DOHH2 (cell line): ENCODE measurements at regions not wholly inside any gene's neighbourhood (a gene's known extent, or its start where the extent isn't known, plus 50 kb on each side); places are given as distances from the start of the nearest gene placed in this dataset.

ENCODE experiments used
- H3F3A ChIP-seq: fragments of 200-600 bp; sonication (generic), shearing (Covaris generic); 2 replicates; pipeline ENCODE4 v1.6.0; 2016; ENCODE audit warnings: antibody characterized with exemption, mild to moderate bottlenecking; ENCODE audit not compliant: control insufficient read depth, insufficient read depth
- H3K27ac ChIP-seq: fragments of 200-600 bp; sonication (generic); 2 replicates; pipeline ENCODE4 v1.5.1; 2014; ENCODE audit warnings: low read depth, mild to moderate bottlenecking, low read length, moderate library complexity
- H3K27me3 ChIP-seq: fragments of 200-600 bp; sonication (generic); 2 replicates; pipeline ENCODE4 v1.6.1; 2014; ENCODE audit warnings: mild to moderate bottlenecking, low read length, mixed read lengths; ENCODE audit not compliant: control insufficient read depth
- H3K36me3 ChIP-seq: fragments of 200-600 bp; sonication (generic); 2 replicates; pipeline ENCODE4 v1.6.1; 2014; ENCODE audit warnings: mild to moderate bottlenecking, low read length, moderate library complexity, mixed read lengths; ENCODE audit not compliant: control insufficient read depth
- H3K4me1 ChIP-seq: fragments of 200-600 bp; sonication (generic); 2 replicates; pipeline ENCODE4 v1.6.1; 2014; ENCODE audit warnings: mild to moderate bottlenecking, low read length, mixed read lengths; ENCODE audit not compliant: control insufficient read depth
- H3K4me2 ChIP-seq: fragments of 200-600 bp; sonication (generic); 2 replicates; pipeline ENCODE4 v1.6.0; 2014; ENCODE audit warnings: mild to moderate bottlenecking, low read length, moderate library complexity
- H3K4me3 ChIP-seq: fragments of 200-600 bp; sonication (generic); 2 replicates; pipeline ENCODE4 v1.5.1; 2014; ENCODE audit warnings: mild to moderate bottlenecking, low read length, mixed read lengths
- H3K79me2 ChIP-seq: fragments of 200-600 bp; sonication (generic); 2 replicates; pipeline ENCODE4 v1.6.1; 2014; ENCODE audit warnings: mild to moderate bottlenecking, low read length, mixed read lengths; ENCODE audit not compliant: control insufficient read depth
- H3K9me2 ChIP-seq: fragments of 200-600 bp; sonication (generic); replicated peaks from 2 replicates; pipeline ENCODE4 v1.6.1; 2014; ENCODE audit warnings: mild to moderate bottlenecking, low read length, mixed read lengths; ENCODE audit not compliant: control insufficient read depth
- H3K9me3 ChIP-seq: fragments of 200-600 bp; sonication (generic); 2 replicates; pipeline ENCODE4 v1.6.1; 2014; ENCODE audit warnings: antibody characterized with exemption, low read length, mixed read lengths; ENCODE audit not compliant: control insufficient read depth, insufficient read depth
- H4K20me1 ChIP-seq: fragments of 200-600 bp; sonication (generic); 2 replicates; pipeline ENCODE4 v1.6.0; 2014; ENCODE audit warnings: low read depth, mild to moderate bottlenecking, antibody characterized with exemption, low read length, moderate library complexity; ENCODE audit not compliant: control insufficient read depth, insufficient read depth
- EZH2phosphoT487 ChIP-seq: fragments of 200-600 bp; sonication (generic); IDR thresholded peaks from 2 replicates; pipeline ENCODE4 v1.6.1; 2017; ENCODE audit warnings: borderline replicate concordance, mild to moderate bottlenecking, antibody characterized with exemption, low read length, moderate library complexity, mixed read lengths
- TF ChIP-seq, protein P1 (sequence below): fragments of 200-600 bp; sonication (generic); IDR thresholded peaks from one replicate; pipeline ENCODE4 v1.5.1; 2014; ENCODE audit warnings: antibody characterized with exemption, mild to moderate bottlenecking, low read depth, low read length; ENCODE audit not compliant: poor library complexity, severe bottlenecking

DNA sequence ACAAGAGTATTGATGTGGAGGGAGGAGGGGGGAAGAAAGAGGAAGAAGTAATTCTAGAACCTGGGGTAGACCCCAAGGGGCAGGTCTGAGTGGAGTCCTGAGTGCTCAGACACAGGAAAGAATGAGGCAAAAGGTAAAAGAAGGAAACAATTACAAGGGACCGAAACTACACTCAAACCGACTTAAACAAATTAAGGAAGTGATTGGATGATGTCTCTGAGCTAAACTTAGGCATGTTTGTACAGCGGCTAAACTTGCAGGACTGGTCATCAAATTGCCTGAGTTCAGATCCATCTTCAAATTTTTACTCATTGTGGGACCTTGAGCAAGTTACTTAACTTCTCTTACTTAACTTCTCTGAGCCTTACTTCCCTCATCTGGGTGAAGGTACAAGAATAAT lies 86.3 kb upstream of the LRRC55 start:
- no peaks in the 10 kb centered on the region for H3K4me1 ChIP-seq
- no peaks in the 10 kb centered on the region for H3K79me2 ChIP-seq
- no peak for TF ChIP-seq EZH2phosphoT487
- H3K4me2 ChIP-seq: no peak overlapping the region
- no peak overlapping the region for H3K4me3 ChIP-seq
- no peak overlapping the region for H3K27ac ChIP-seq
- no peaks in the 10 kb centered on the region for H3K9me2 ChIP-seq
- H3K9me3 ChIP-seq: no peaks in the 10 kb centered on the region
- H3F3A ChIP-seq: no peaks in the 10 kb centered on the region
- H3K36me3 ChIP-seq: no peaks in the 10 kb centered on the region
- H3K27me3 ChIP-seq: no peaks in the 10 kb centered on the region
- no peaks in the 10 kb centered on the region for H4K20me1 ChIP-seq

DNA sequence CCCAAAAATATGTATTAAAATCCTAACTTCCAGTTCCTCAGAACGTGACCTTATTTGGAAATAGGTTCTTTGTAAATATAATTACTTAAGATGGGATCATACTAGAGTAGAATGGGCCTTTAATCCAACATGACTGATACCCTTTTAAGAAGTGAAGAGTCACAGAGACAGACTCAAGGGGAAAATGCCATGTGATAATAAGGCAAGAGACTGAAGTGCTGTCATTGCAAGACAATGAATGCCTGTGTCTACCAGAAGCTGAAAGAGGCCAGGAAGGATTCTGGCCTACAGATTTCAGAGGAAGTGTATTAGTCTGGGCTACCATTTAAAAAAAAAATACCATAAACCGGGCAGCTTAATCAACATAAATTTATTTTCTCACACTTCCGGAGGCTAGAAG lies 85.9 kb upstream of the LRRC55 start:
- no peaks in the 10 kb centered on the region for H3K4me1 ChIP-seq
- H3K9me3 ChIP-seq: no peaks in the 10 kb centered on the region
- no peaks in the 10 kb centered on the region for H3K79me2 ChIP-seq
- no peaks in the 10 kb centered on the region for H3K9me2 ChIP-seq
- no peak overlapping the region for H3K4me3 ChIP-seq
- H3F3A ChIP-seq: no peaks in the 10 kb centered on the region
- TF ChIP-seq, protein P1, sequence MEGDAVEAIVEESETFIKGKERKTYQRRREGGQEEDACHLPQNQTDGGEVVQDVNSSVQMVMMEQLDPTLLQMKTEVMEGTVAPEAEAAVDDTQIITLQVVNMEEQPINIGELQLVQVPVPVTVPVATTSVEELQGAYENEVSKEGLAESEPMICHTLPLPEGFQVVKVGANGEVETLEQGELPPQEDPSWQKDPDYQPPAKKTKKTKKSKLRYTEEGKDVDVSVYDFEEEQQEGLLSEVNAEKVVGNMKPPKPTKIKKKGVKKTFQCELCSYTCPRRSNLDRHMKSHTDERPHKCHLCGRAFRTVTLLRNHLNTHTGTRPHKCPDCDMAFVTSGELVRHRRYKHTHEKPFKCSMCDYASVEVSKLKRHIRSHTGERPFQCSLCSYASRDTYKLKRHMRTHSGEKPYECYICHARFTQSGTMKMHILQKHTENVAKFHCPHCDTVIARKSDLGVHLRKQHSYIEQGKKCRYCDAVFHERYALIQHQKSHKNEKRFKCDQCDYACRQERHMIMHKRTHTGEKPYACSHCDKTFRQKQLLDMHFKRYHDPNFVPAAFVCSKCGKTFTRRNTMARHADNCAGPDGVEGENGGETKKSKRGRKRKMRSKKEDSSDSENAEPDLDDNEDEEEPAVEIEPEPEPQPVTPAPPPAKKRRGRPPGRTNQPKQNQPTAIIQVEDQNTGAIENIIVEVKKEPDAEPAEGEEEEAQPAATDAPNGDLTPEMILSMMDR: no peak
- no peak for TF ChIP-seq EZH2phosphoT487
- no peak overlapping the region for H3K4me2 ChIP-seq
- no peaks in the 10 kb centered on the region for H4K20me1 ChIP-seq
- H3K27ac ChIP-seq: no peak overlapping the region
- no peaks in the 10 kb centered on the region for H3K27me3 ChIP-seq
- no peaks in the 10 kb centered on the region for H3K36me3 ChIP-seq

DNA sequence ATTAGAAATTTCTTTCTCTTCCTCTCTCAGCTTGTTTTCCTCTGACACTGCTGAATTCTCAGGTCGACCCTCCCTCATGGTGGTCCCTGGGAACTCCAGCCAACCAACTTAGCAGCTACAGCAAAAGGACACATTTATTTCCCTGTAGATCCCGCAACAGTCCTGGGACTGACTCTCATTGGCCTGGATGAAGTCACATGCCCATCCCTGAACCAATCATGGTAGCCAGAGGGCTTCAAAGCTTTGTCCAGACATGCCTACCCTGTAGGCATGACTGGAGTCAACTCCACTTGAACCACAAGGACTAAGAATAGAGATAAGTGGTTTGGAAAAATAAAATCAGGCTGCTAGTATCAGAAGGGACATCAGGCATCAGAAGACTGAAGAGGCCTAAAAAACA lies 84.6 kb upstream of the LRRC55 start:
- no peaks in the 10 kb centered on the region for H3K27me3 ChIP-seq
- H3K36me3 ChIP-seq: no peaks in the 10 kb centered on the region
- no peak overlapping the region for H3K27ac ChIP-seq
- no peak for TF ChIP-seq EZH2phosphoT487
- TF ChIP-seq, protein P1: no peak
- H3K79me2 ChIP-seq: no peaks in the 10 kb centered on the region
- H3K4me3 ChIP-seq: no peak overlapping the region
- no peaks in the 10 kb centered on the region for H3K9me2 ChIP-seq
- H3K9me3 ChIP-seq: no peaks in the 10 kb centered on the region
- no peak overlapping the region for H3K4me2 ChIP-seq
- H3F3A ChIP-seq: no peaks in the 10 kb centered on the region
- no peaks in the 10 kb centered on the region for H4K20me1 ChIP-seq
- H3K4me1 ChIP-seq: no peaks in the 10 kb centered on the region

- no peaks in the 10 kb centered on the region for H3F3A ChIP-seq
- no peaks in the 10 kb centered on the region for H3K36me3 ChIP-seq
- no peak overlapping the region for H3K4me3 ChIP-seq
- H3K9me3 ChIP-seq: no peaks in the 10 kb centered on the region
- TF ChIP-seq, protein P1: no peak
- TF ChIP-seq EZH2phosphoT487: no peak
- no peaks in the 10 kb centered on the region for H3K9me2 ChIP-seq
- H3K27me3 ChIP-seq: no peaks in the 10 kb centered on the region
- no peak overlapping the region for H3K4me2 ChIP-seq
- H3K27ac ChIP-seq: no peak overlapping the region
- no peaks in the 10 kb centered on the region for H3K4me1 ChIP-seq
- no peaks in the 10 kb centered on the region for H4K20me1 ChIP-seq
- no peaks in the 10 kb centered on the region for H3K79me2 ChIP-seq
Observed at GRCh38 chr11:57098191-57098590, 83.6 kb upstream of the LRRC55 start.
